H1 (cell line): ENCODE measurements at regions not wholly inside any gene's neighbourhood (a gene's known extent, or its start where the extent isn't known, plus 50 kb on each side); places are given as distances from the start of the nearest gene placed in this dataset.

Source experiments
- CTCF ChIA-PET: fragments of 300-600 bp; sonication (Branson Sonifier 250); formaldehyde crosslinking; loops from one replicate; lab custom pipeline; 2021; ENCODE audit not compliant: partially characterized antibody; lab: Charles Lee
- POLR2A ChIA-PET: fragments of 300-600 bp; sonication (Branson Sonifier 250); formaldehyde crosslinking; loops from one replicate; lab custom pipeline; 2021; ENCODE audit warnings: inconsistent platforms; ENCODE audit not compliant: partially characterized antibody; lab: Charles Lee
- DNase-seq, 2 experiments: peaks; one replicate each; pipeline versions ENCODE4 v3.0.0 to v3.0.0-alpha.2; 2010 to 2022; ENCODE audit warnings: low spot score in 2 of 2, low read depth in 1 of 2, mixed read lengths in 1 of 2
- FAIRE-seq: peaks from 2 replicates; lab custom pipeline; 2011; peaks lifted over from hg19 to GRCh38; lab: Jason Lieb, UNC
- H2AFZ ChIP-seq: 2 replicates; pipeline ENCODE4 v1.8.1; 2012; ENCODE audit warnings: low read length, inconsistent platforms
- H2AK5ac ChIP-seq: 2 replicates; pipeline ENCODE4 v1.6.1; 2013; ENCODE audit warnings: low read depth, low read length
- H2BK120ac ChIP-seq: replicated peaks from 2 replicates; pipeline ENCODE3; 2013; ENCODE audit warnings: low read depth, low read length, inconsistent platforms
- H2BK12ac ChIP-seq: 2 replicates; pipeline ENCODE4 v1.6.1; 2013; ENCODE audit warnings: low read depth, low read length
- H2BK15ac ChIP-seq: 2 replicates; pipeline ENCODE4 v1.6.1; 2013; ENCODE audit warnings: low read length
- H2BK20ac ChIP-seq: 2 replicates; pipeline ENCODE4 v1.6.1; 2013; ENCODE audit warnings: low read length
- H2BK5ac ChIP-seq: 2 replicates; pipeline ENCODE4 v1.6.1; 2013; ENCODE audit warnings: low read depth, low read length
- H3K14ac ChIP-seq: 2 replicates; pipeline ENCODE4 v1.6.1; 2013; ENCODE audit warnings: inconsistent platforms; ENCODE audit not compliant: insufficient read length
- H3K18ac ChIP-seq: 2 replicates; pipeline ENCODE4 v1.6.1; 2013; ENCODE audit warnings: low read length; ENCODE audit errors: extremely low read depth
- H3K23ac ChIP-seq: 2 replicates; pipeline ENCODE4 v1.6.1; 2013; ENCODE audit warnings: inconsistent platforms; ENCODE audit not compliant: insufficient read length
- H3K23me2 ChIP-seq: 2 replicates; pipeline ENCODE4 v1.6.1; 2013; ENCODE audit warnings: low read depth, low read length
- H3K27ac ChIP-seq: 2 replicates; pipeline ENCODE4 v1.6.1; 2011; ENCODE audit warnings: low read depth, low read length, inconsistent platforms
- H3K27me3 ChIP-seq, 4 experiments: replicated peaks in 1 of 4; 1 replicate in 1 of 4; 2 replicates in 3 of 4; pipeline versions ENCODE4 v1.6.1 to v1.8.1; 2011 to 2013; ENCODE audit warnings: low read length in 3 of 4, mild to moderate bottlenecking in 3 of 4, inconsistent platforms in 2 of 4, mixed read lengths in 2 of 4, moderate library complexity in 1 of 4; ENCODE audit not compliant: control insufficient read depth in 3 of 4, insufficient read depth in 3 of 4; ENCODE audit errors: extremely low read depth in 1 of 4
- H3K36me3 ChIP-seq, 4 experiments: 2 replicates each; pipeline versions ENCODE4 v1.6.1 to v1.8.1; 2011 to 2013; ENCODE audit warnings: mild to moderate bottlenecking in 4 of 4, low read length in 3 of 4, moderate library complexity in 2 of 4, control low read depth in 1 of 4, inconsistent platforms in 1 of 4; ENCODE audit not compliant: insufficient read depth in 4 of 4, control insufficient read depth in 2 of 4
- H3K4ac ChIP-seq: replicated peaks from 2 replicates; pipeline ENCODE3; 2013; ENCODE audit warnings: low read length, low read depth, mixed read lengths, inconsistent platforms; ENCODE audit not compliant: insufficient read length
- H3K4me1 ChIP-seq, 4 experiments: replicated peaks in 1 of 4; 1 replicate in 1 of 4; 2 replicates in 3 of 4; pipeline versions ENCODE4 v1.6.1 to v1.8.1; 2011 to 2013; ENCODE audit warnings: low read length in 3 of 4, inconsistent platforms in 2 of 4, mixed read lengths in 1 of 4; ENCODE audit not compliant: insufficient read depth in 4 of 4, control insufficient read depth in 3 of 4
- H3K4me2 ChIP-seq, 2 experiments: 2 replicates each; pipeline versions ENCODE4 v1.6.1 to v1.8.1; 2011 to 2013; ENCODE audit warnings: low read depth in 2 of 2, low read length in 2 of 2, control low read depth in 1 of 2, inconsistent platforms in 1 of 2, mild to moderate bottlenecking in 1 of 2; ENCODE audit not compliant: insufficient read depth in 1 of 2
- H3K4me3 ChIP-seq, 4 experiments: fragments of 200-600, 300-600 bp in 1 of 4; sonication (generic), shearing (Covaris generic), sonication (Bioruptor Twin) in 1 of 4; 2 replicates each; pipeline versions ENCODE4 v1.5.1 to v1.8.1; 2011 to 2016; ENCODE audit warnings: low read length in 4 of 4, low read depth in 3 of 4, control low read depth in 2 of 4, inconsistent platforms in 2 of 4, mild to moderate bottlenecking in 2 of 4, mixed read lengths in 1 of 4, moderate library complexity in 1 of 4; ENCODE audit not compliant: insufficient read depth in 2 of 4; ENCODE audit errors: extremely low read depth in 1 of 4
- H3K56ac ChIP-seq: replicated peaks from 2 replicates; pipeline ENCODE3; 2013; ENCODE audit warnings: low read depth, mild to moderate bottlenecking, mixed read lengths, low read length, inconsistent platforms; ENCODE audit not compliant: insufficient read length
- H3K79me1 ChIP-seq: 2 replicates; pipeline ENCODE4 v1.6.1; 2013; ENCODE audit warnings: low read depth, low read length, control low read depth
- H3K79me2 ChIP-seq, 2 experiments: 2 replicates each; pipeline versions ENCODE4 v1.6.1 to v1.8.1; 2012 to 2013; ENCODE audit warnings: low read length in 2 of 2, mild to moderate bottlenecking in 2 of 2, inconsistent platforms in 1 of 2; ENCODE audit not compliant: insufficient read depth in 2 of 2, control insufficient read depth in 1 of 2
- H3K9ac ChIP-seq, 4 experiments: replicated peaks in 1 of 4; 1 replicate in 1 of 4; 2 replicates in 3 of 4; pipeline versions ENCODE4 v1.6.1 to v1.8.1; 2011 to 2013; ENCODE audit warnings: low read depth in 3 of 4, low read length in 3 of 4, control low read depth in 2 of 4, mild to moderate bottlenecking in 2 of 4, moderate library complexity in 2 of 4, inconsistent platforms in 1 of 4; ENCODE audit errors: extremely low read depth in 1 of 4
- H3K9me3 ChIP-seq, 2 experiments: 2 replicates each; pipeline versions ENCODE4 v1.6.1 to v1.8.1; 2012 to 2013; ENCODE audit warnings: mild to moderate bottlenecking in 2 of 2, moderate library complexity in 2 of 2, control low read depth in 1 of 2, inconsistent platforms in 1 of 2, low read depth in 1 of 2, low read length in 1 of 2, mixed read lengths in 1 of 2; ENCODE audit not compliant: insufficient read depth in 2 of 2
- H4K20me1 ChIP-seq, 2 experiments: replicated peaks in 1 of 2; 2 replicates each; pipeline versions ENCODE3 to v1.8.1; 2011 to 2013; ENCODE audit warnings: inconsistent platforms in 2 of 2, low read length in 2 of 2, mild to moderate bottlenecking in 1 of 2; ENCODE audit not compliant: insufficient read depth in 2 of 2, control insufficient read depth in 1 of 2
- H4K5ac ChIP-seq: 2 replicates; pipeline ENCODE4 v1.6.1; 2013; ENCODE audit warnings: low read length, low read depth, mixed read lengths, inconsistent platforms; ENCODE audit not compliant: insufficient read length
- H4K8ac ChIP-seq: 2 replicates; pipeline ENCODE4 v1.8.0; 2013; ENCODE audit warnings: mild to moderate bottlenecking, moderate library complexity, low read length, inconsistent platforms; ENCODE audit not compliant: insufficient read depth; ENCODE audit errors: extremely low read depth
- H4K91ac ChIP-seq: replicated peaks from 2 replicates; pipeline ENCODE3; 2013; ENCODE audit warnings: low read length, mixed read lengths, inconsistent platforms; ENCODE audit not compliant: insufficient read length
- ASH2L ChIP-seq: fragments of 200-600, 300-600 bp; sonication (generic); IDR thresholded peaks from one replicate; pipeline ENCODE4 v1.7.1; 2017; ENCODE audit warnings: low read length
- ATF2 ChIP-seq: IDR thresholded peaks from 2 replicates; pipeline ENCODE4 v1.6.1; 2012; ENCODE audit warnings: low read length, inconsistent platforms
- BCL11A ChIP-seq, 2 experiments: IDR thresholded peaks; one replicate each; pipeline ENCODE4 v1.6.1; 2011; ENCODE audit warnings: low read depth in 2 of 2, low read length in 2 of 2, mild to moderate bottlenecking in 2 of 2
- CBX8 ChIP-seq: fragments of 300-800, 300-1000 bp; sonication (generic); IDR thresholded peaks from 2 replicates; pipeline ENCODE4 v1.7.1; 2016; ENCODE audit warnings: low read depth, low read length, borderline replicate concordance
- EZH2 ChIP-seq: fragments of 200-600 bp; sonication (generic); IDR thresholded peaks from 2 replicates; pipeline ENCODE4 v1.7.1; 2012; ENCODE audit warnings: low read depth, mild to moderate bottlenecking, moderate library complexity, low read length, inconsistent platforms; ENCODE audit not compliant: severe bottlenecking
- HDAC6 ChIP-seq: IDR thresholded peaks from one replicate; pipeline ENCODE4 v1.7.1; 2012; ENCODE audit warnings: low read depth, mild to moderate bottlenecking, inconsistent platforms, low read length, moderate library complexity
- JUND ChIP-seq: IDR thresholded peaks from 2 replicates; pipeline ENCODE4 v1.6.1; 2011; ENCODE audit warnings: mild to moderate bottlenecking, improper control_type of control experiment, low read length
- KDM4A ChIP-seq: IDR thresholded peaks from one replicate; pipeline ENCODE4 v1.7.1; 2012; ENCODE audit warnings: low read depth, mild to moderate bottlenecking, moderate library complexity, low read length, inconsistent platforms; ENCODE audit not compliant: severe bottlenecking
- KDM5A ChIP-seq: fragments of 200-600 bp; IDR thresholded peaks from 2 replicates; pipeline ENCODE4 v1.7.1; 2012; ENCODE audit warnings: mild to moderate bottlenecking, low read length, inconsistent platforms, mixed read lengths
- NANOG ChIP-seq: IDR thresholded peaks from 2 replicates; pipeline ENCODE4 v1.6.1; 2011; ENCODE audit warnings: low read length, low read depth, mild to moderate bottlenecking, inconsistent platforms; ENCODE audit not compliant: insufficient read depth, poor library complexity, severe bottlenecking
- SIN3A ChIP-seq, 2 experiments: IDR thresholded peaks in 1 of 2; conservative IDR thresholded peaks in 1 of 2; 2 replicates each; pipeline ENCODE4 v1.6.1; 2011 to 2012; ENCODE audit warnings: low read length in 2 of 2, improper control_type of control experiment in 1 of 2, low read depth in 1 of 2, mild to moderate bottlenecking in 1 of 2
- SP4 ChIP-seq: IDR thresholded peaks from 2 replicates; pipeline ENCODE4 v1.6.1; 2012; ENCODE audit warnings: low read length, inconsistent platforms
- YY1 ChIP-seq: IDR thresholded peaks from 2 replicates; pipeline ENCODE4 v1.6.1; 2011; ENCODE audit warnings: low read depth, mild to moderate bottlenecking, low read length
- WGBS, 2 experiments: shearing (Covaris generic) in 1 of 2; methylation state at CpG; one replicate each; pipeline versions ENCODE4 v1.1.6 to v1.1.7; 2013 to 2015; ENCODE audit warnings: low lambda C conversion rate in 2 of 2, mixed read lengths in 2 of 2, inconsistent platforms in 1 of 2, low coverage in 1 of 2, missing lambda C conversion rate in 1 of 2; ENCODE audit not compliant: insufficient replicate concordance in 2 of 2, insufficient coverage in 1 of 2, insufficient read length in 1 of 2; ENCODE audit errors: extremely low coverage in 1 of 2, missing lambda C conversion rate in 1 of 2; 5-methylcytosine and 5-hydroxymethylcytosine counted together

GRCh38 chr1:106207185-106207584 lies 849.3 kb upstream of the PRMT6 start:
- ChIA-PET CTCF (interaction anchor here (0.6 kb wide), 1 partner anchor 210 kb away, joined by 3 read pairs; no protein-coding TSS in a partner anchor), POLR2A (no interaction called here)
- no peak for FAIRE-seq
- Histone ChIP-seq H2BK120ac (no peak overlapping the region), H3K4me2 (no peak overlapping the region), H3K4me1 (no peaks in the 10 kb centered on the region; a peak in 1 of 7 replicates), H3K9ac (no peak overlapping the region), H4K8ac (no peak overlapping the region), H3K4ac (no peak overlapping the region), H2AK5ac (no peak overlapping the region), H2BK5ac (no peak overlapping the region), H3K14ac (no peak overlapping the region), H4K5ac (no peak overlapping the region), H2BK15ac (no peak overlapping the region), H3K79me2 (no peaks in the 10 kb centered on the region), H3K23me2 (no peaks in the 10 kb centered on the region), H2BK12ac (no peak overlapping the region), H3K4me3 (no peak overlapping the region), H3K27me3 (no peaks in the 10 kb centered on the region), H2BK20ac (no peak overlapping the region), H3K9me3 (no peaks in the 10 kb centered on the region), H3K18ac (no peak overlapping the region), H3K56ac (no peak overlapping the region), H3K36me3 (no peaks in the 10 kb centered on the region), H3K27ac (no peak overlapping the region), H4K91ac (no peak overlapping the region), H3K23ac (no peak overlapping the region), H4K20me1 (no peaks in the 10 kb centered on the region), H3K79me1 (no peaks in the 10 kb centered on the region), H2AFZ (no peak overlapping the region)
- no peak for DNase-seq
- WGBS, 2 experiments = 79% methylated on average over 1 of the region's 1 CpG; no CpG with 5 or more reads in 1 of the 2 experiments
- TF ChIP-seq CBX8 (no peak), ATF2 (no peak), NANOG (no peak), ASH2L (no peak), YY1 (no peak), KDM4A (no peak), SIN3A (conservative IDR thresholded peaks at IDR 0.05 in 1 of 2, IDR thresholded peaks at IDR 0.05 in 1 of 2; ENCODE audit: low read depth in 1 of 2, low read length in 2 of 2) (no peak), KDM5A (no peak), JUND (no peak), BCL11A (IDR thresholded peaks at IDR 0.05; ENCODE audit: low read depth in 2 of 2, low read length in 2 of 2) (no peak), EZH2 (no peak), HDAC6 (no peak), SP4 (no peak)
